HK-2 (cell line): ENCODE measurements at regions not wholly inside any gene's neighbourhood (a gene's known extent, or its start where the extent isn't known, plus 50 kb on each side); places are given as distances from the start of the nearest gene placed in this dataset.

Experiments
- DNase-seq: peaks from one replicate; pipeline ENCODE4 v3.0.0-alpha.2; 2018; ENCODE audit not compliant: unreplicated experiment

- DNase-seq, result no peak
Observed at GRCh38 chr3:76897076-76897475, 142.8 kb upstream of the ROBO2 start.

GRCh38 chr3:76900596-76900995 is 139.3 kb upstream of the ROBO2 start:
- DNase-seq, result no peak

GRCh38 chr3:76908156-76908555 is 131.7 kb upstream of the ROBO2 start:
- DNase-seq, result no peak

- DNase-seq, result no peak
Observed at GRCh38 chr3:76912841-76913383, 127.0 kb upstream of the ROBO2 start.

- no peak for DNase-seq
Observed at GRCh38 chr3:76917436-76917835, 122.5 kb upstream of the ROBO2 start.

- DNase-seq, result no peak
Observed at GRCh38 chr3:76920511-76920910, 119.4 kb upstream of the ROBO2 start.

- no peak for DNase-seq
Observed at GRCh38 chr3:76923485-76923884, 116.4 kb upstream of the ROBO2 start.

GRCh38 chr3:76930712-76931111 is 109.2 kb upstream of the ROBO2 start:
- DNase-seq, result no peak

GRCh38 chr3:76933245-76933644 is 106.7 kb upstream of the ROBO2 start:
- DNase-seq, result no peak

- no peak for DNase-seq
Observed at GRCh38 chr3:76938962-76939361, 100.9 kb upstream of the ROBO2 start.

GRCh38 chr3:76940181-76940770 is 99.6 kb upstream of the ROBO2 start:
- DNase-seq, result no peak

- no peak for DNase-seq
Observed at GRCh38 chr3:76941376-76941775, 98.5 kb upstream of the ROBO2 start.

- no peak for DNase-seq
Observed at GRCh38 chr3:76942101-76942500, 97.8 kb upstream of the ROBO2 start.

GRCh38 chr3:76943058-76943457 is 96.8 kb upstream of the ROBO2 start:
- peak; percentile 1 for DNase-seq

GRCh38 chr3:76943671-76944070 is 96.2 kb upstream of the ROBO2 start:
- DNase-seq, result no peak

- no peak for DNase-seq
Observed at GRCh38 chr3:76949033-76949432, 90.9 kb upstream of the ROBO2 start.

GRCh38 chr3:76949462-76949861 is 90.4 kb upstream of the ROBO2 start:
- no peak for DNase-seq

- DNase-seq, result no peak
Observed at GRCh38 chr3:76950590-76950989, 89.3 kb upstream of the ROBO2 start.

GRCh38 chr3:76954412-76954811 is 85.5 kb upstream of the ROBO2 start:
- no peak for DNase-seq

GRCh38 chr3:76958274-76958673 is 81.6 kb upstream of the ROBO2 start:
- no peak for DNase-seq

GRCh38 chr3:76958861-76959260 is 81.0 kb upstream of the ROBO2 start:
- no peak for DNase-seq

GRCh38 chr3:76961284-76961683 is 78.6 kb upstream of the ROBO2 start:
- DNase-seq, result no peak

- no peak for DNase-seq
Observed at GRCh38 chr3:76965122-76965725, 74.7 kb upstream of the ROBO2 start.

GRCh38 chr3:76969471-76969870 is 70.4 kb upstream of the ROBO2 start:
- no peak for DNase-seq
